H9 (cell line): ENCODE measurements at regions not wholly inside any gene's neighbourhood (a gene's known extent, or its start where the extent isn't known, plus 50 kb on each side); places are given as distances from the start of the nearest gene placed in this dataset.

Source experiments
- DNase-seq: peaks from one replicate; pipeline ENCODE4 v3.0.0-alpha.2; 2017
- H2AFZ ChIP-seq: one replicate; pipeline ENCODE4 v1.6.1; 2013; ENCODE audit warnings: mild to moderate bottlenecking, low read length, control low read depth, moderate library complexity
- H2AK5ac ChIP-seq: 2 replicates; pipeline ENCODE4 v1.6.1; 2013; ENCODE audit warnings: low read length, control low read depth, mixed read lengths; ENCODE audit not compliant: insufficient read length
- H2BK120ac ChIP-seq: one replicate; pipeline ENCODE4 v1.6.1; 2013; ENCODE audit warnings: low read depth, mild to moderate bottlenecking, low read length, control low read depth, inconsistent platforms; ENCODE audit not compliant: poor library complexity, severe bottlenecking
- H2BK12ac ChIP-seq: 2 replicates; pipeline ENCODE4 v1.6.1; 2013; ENCODE audit warnings: low read length, control low read depth, mixed read lengths, low read depth; ENCODE audit not compliant: insufficient read length
- H2BK15ac ChIP-seq: 2 replicates; pipeline ENCODE4 v1.6.1; 2013; ENCODE audit warnings: low read depth, low read length, control low read depth
- H2BK20ac ChIP-seq: one replicate; pipeline ENCODE4 v1.6.1; 2013; ENCODE audit warnings: low read depth, mild to moderate bottlenecking, low read length, control low read depth, inconsistent platforms; ENCODE audit not compliant: poor library complexity, severe bottlenecking
- H2BK5ac ChIP-seq: 2 replicates; pipeline ENCODE4 v1.6.1; 2013; ENCODE audit warnings: low read length, control low read depth, mixed read lengths; ENCODE audit not compliant: insufficient read length
- H3K14ac ChIP-seq: 2 replicates; pipeline ENCODE4 v1.6.1; 2013; ENCODE audit warnings: low read length, control low read depth; ENCODE audit not compliant: insufficient read depth
- H3K18ac ChIP-seq: 2 replicates; pipeline ENCODE4 v1.6.1; 2013; ENCODE audit warnings: low read depth, mild to moderate bottlenecking, mixed read lengths, low read length, control low read depth; ENCODE audit not compliant: insufficient read length
- H3K23ac ChIP-seq: 2 replicates; pipeline ENCODE4 v1.6.1; 2013; ENCODE audit warnings: low read length, control low read depth, mixed read lengths, low read depth; ENCODE audit not compliant: insufficient read length
- H3K23me2 ChIP-seq: 2 replicates; pipeline ENCODE4 v1.6.1; 2013; ENCODE audit warnings: low read depth, mild to moderate bottlenecking, mixed read lengths, low read length, control low read depth; ENCODE audit not compliant: insufficient read length, poor library complexity, severe bottlenecking
- H3K27ac ChIP-seq: 2 replicates; pipeline ENCODE4 v1.5.1; 2013; ENCODE audit warnings: low read length, control low read depth, mixed read lengths, low read depth; ENCODE audit not compliant: insufficient read length
- H3K27me3 ChIP-seq: 2 replicates; pipeline ENCODE4 v1.6.1; 2013; ENCODE audit warnings: low read length, control low read depth, inconsistent platforms; ENCODE audit not compliant: insufficient read depth
- H3K4ac ChIP-seq: 2 replicates; pipeline ENCODE4 v1.6.1; 2013; ENCODE audit warnings: low read depth, mild to moderate bottlenecking, control low read depth, inconsistent platforms, low read length, moderate library complexity
- H3K4me1 ChIP-seq: 2 replicates; pipeline ENCODE4 v1.6.1; 2013; ENCODE audit warnings: low read length, control low read depth, inconsistent platforms; ENCODE audit not compliant: insufficient read depth
- H3K4me2 ChIP-seq: 2 replicates; pipeline ENCODE4 v1.6.1; 2013; ENCODE audit warnings: low read length, control low read depth, mixed read lengths; ENCODE audit not compliant: insufficient read length, insufficient read depth
- H3K56ac ChIP-seq: 2 replicates; pipeline ENCODE4 v1.6.1; 2013; ENCODE audit warnings: low read depth, mild to moderate bottlenecking, mixed read lengths, low read length, control low read depth; ENCODE audit not compliant: insufficient read length
- H3K79me1 ChIP-seq: 2 replicates; pipeline ENCODE4 v1.6.1; 2013; ENCODE audit warnings: low read depth, mild to moderate bottlenecking, moderate library complexity, low read length, control low read depth, inconsistent platforms; ENCODE audit not compliant: insufficient read depth, poor library complexity, severe bottlenecking
- H3K79me2 ChIP-seq: 2 replicates; pipeline ENCODE4 v1.6.1; 2013; ENCODE audit warnings: low read length, control low read depth, inconsistent platforms; ENCODE audit not compliant: insufficient read depth
- H3K9ac ChIP-seq: 2 replicates; pipeline ENCODE4 v1.6.1; 2013; ENCODE audit warnings: low read length, control low read depth, mixed read lengths; ENCODE audit not compliant: insufficient read length; ENCODE audit errors: extremely low read depth
- H3K9me3 ChIP-seq: one replicate; pipeline ENCODE4 v1.6.1; 2013; ENCODE audit warnings: low read depth, low read length, inconsistent platforms; ENCODE audit not compliant: control insufficient read depth
- H3T11ph ChIP-seq: one replicate; pipeline ENCODE4 v1.6.1; 2013; ENCODE audit warnings: mild to moderate bottlenecking, low read length, control low read depth, inconsistent platforms
- H4K20me1 ChIP-seq: one replicate; pipeline ENCODE4 v1.6.1; 2013; ENCODE audit not compliant: control insufficient read depth, insufficient read length, insufficient read depth
- H4K5ac ChIP-seq: 2 replicates; pipeline ENCODE4 v1.6.1; 2013; ENCODE audit warnings: low read depth, mild to moderate bottlenecking, mixed read lengths, low read length, control low read depth; ENCODE audit not compliant: insufficient read length
- H4K8ac ChIP-seq: replicated peaks from 2 replicates; pipeline ENCODE4 v1.6.1; 2013; ENCODE audit warnings: low read length, control low read depth, mixed read lengths, low read depth; ENCODE audit not compliant: insufficient read length
- H4K91ac ChIP-seq: 2 replicates; pipeline ENCODE4 v1.6.1; 2013; ENCODE audit warnings: low read depth, mild to moderate bottlenecking, moderate library complexity, mixed read lengths, low read length, control low read depth; ENCODE audit not compliant: insufficient read length
- H3K27ac Mint-ChIP-seq, 3 experiments: 2 replicates in 2 of 3; 3 replicates in 1 of 3; pipeline ENCODE4 v1.8.0; 2020 to 2021; ENCODE audit warnings: mixed read lengths in 3 of 3, mild to moderate bottlenecking in 1 of 3, moderate library complexity in 1 of 3
- H3K27me3 Mint-ChIP-seq: 2 replicates; pipeline ENCODE4 v1.8.0; 2021; ENCODE audit warnings: low read depth, mild to moderate bottlenecking, moderate library complexity, mixed read lengths
- H3K36me3 Mint-ChIP-seq, 3 experiments: 2 replicates in 2 of 3; 3 replicates in 1 of 3; pipeline ENCODE4 v1.8.0; 2020 to 2021; ENCODE audit warnings: low read depth in 3 of 3, mixed read lengths in 3 of 3; ENCODE audit not compliant: insufficient read depth in 1 of 3
- H3K4me1 Mint-ChIP-seq, 2 experiments: 2 replicates each; pipeline ENCODE4 v1.8.0; 2020; ENCODE audit warnings: mixed read lengths in 2 of 2
- H3K4me3 Mint-ChIP-seq, 2 experiments: 2 replicates in 1 of 2; 3 replicates in 1 of 2; pipeline ENCODE4 v1.8.0; 2020 to 2021; ENCODE audit warnings: mild to moderate bottlenecking in 2 of 2, mixed read lengths in 2 of 2, moderate library complexity in 1 of 2
- H3K9me3 Mint-ChIP-seq, 2 experiments: 2 replicates in 1 of 2; 3 replicates in 1 of 2; pipeline ENCODE4 v1.8.0; 2020; ENCODE audit warnings: mild to moderate bottlenecking in 2 of 2, mixed read lengths in 2 of 2, moderate library complexity in 1 of 2
- WGBS: extraction: QIAGEN DNeasy Blood & Tissue Kit; methylation state at CpG from one replicate; pipeline ENCODE4 v1.1.7; 2013; ENCODE audit warnings: missing lambda C conversion rate, low lambda C conversion rate, mixed read lengths; ENCODE audit not compliant: insufficient read length; ENCODE audit errors: extremely low coverage; 5-methylcytosine and 5-hydroxymethylcytosine counted together
- TF ChIP-seq, protein P1 (sequence below): fragments of 200-600 bp; sonication (generic); conservative IDR thresholded peaks from 3 replicates; pipeline ENCODE4 v1.8.0; 2021; ENCODE audit warnings: antibody characterized with exemption, mild to moderate bottlenecking

GRCh38 chr14:38704220-38704619, 398.8 kb downstream of the SEC23A start:
- no CpG with 5 or more reads among the region's 1 CpG for WGBS

More at GRCh38 chr14:38704220-38704619, 398.8 kb downstream of the SEC23A start:
- no peak overlapping the region for H3K14ac ChIP-seq
- H2BK20ac ChIP-seq = no peak overlapping the region
- no peak overlapping the region for H3K4me2 ChIP-seq
- H3K79me1 ChIP-seq = no peaks in the 10 kb centered on the region
- H3K4ac ChIP-seq = no peak overlapping the region
- H3K79me2 ChIP-seq = no peaks in the 10 kb centered on the region
- no peaks in the 10 kb centered on the region for H3K36me3 Mint-ChIP-seq
- H4K8ac ChIP-seq = no peak overlapping the region
- H2BK120ac ChIP-seq = no peak overlapping the region
- no peak overlapping the region for H3K18ac ChIP-seq
- H4K20me1 ChIP-seq = no peaks in the 10 kb centered on the region
- H3K4me1 Mint-ChIP-seq = no peaks in the 10 kb centered on the region
- H4K91ac ChIP-seq = no peak overlapping the region
- no peak overlapping the region for H3T11ph ChIP-seq
- H3K23me2 ChIP-seq = no peaks in the 10 kb centered on the region
- TF ChIP-seq, protein P1, sequence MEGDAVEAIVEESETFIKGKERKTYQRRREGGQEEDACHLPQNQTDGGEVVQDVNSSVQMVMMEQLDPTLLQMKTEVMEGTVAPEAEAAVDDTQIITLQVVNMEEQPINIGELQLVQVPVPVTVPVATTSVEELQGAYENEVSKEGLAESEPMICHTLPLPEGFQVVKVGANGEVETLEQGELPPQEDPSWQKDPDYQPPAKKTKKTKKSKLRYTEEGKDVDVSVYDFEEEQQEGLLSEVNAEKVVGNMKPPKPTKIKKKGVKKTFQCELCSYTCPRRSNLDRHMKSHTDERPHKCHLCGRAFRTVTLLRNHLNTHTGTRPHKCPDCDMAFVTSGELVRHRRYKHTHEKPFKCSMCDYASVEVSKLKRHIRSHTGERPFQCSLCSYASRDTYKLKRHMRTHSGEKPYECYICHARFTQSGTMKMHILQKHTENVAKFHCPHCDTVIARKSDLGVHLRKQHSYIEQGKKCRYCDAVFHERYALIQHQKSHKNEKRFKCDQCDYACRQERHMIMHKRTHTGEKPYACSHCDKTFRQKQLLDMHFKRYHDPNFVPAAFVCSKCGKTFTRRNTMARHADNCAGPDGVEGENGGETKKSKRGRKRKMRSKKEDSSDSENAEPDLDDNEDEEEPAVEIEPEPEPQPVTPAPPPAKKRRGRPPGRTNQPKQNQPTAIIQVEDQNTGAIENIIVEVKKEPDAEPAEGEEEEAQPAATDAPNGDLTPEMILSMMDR = no peak
- H3K9me3 Mint-ChIP-seq = no peaks in the 10 kb centered on the region
- no peak overlapping the region for H2AK5ac ChIP-seq
- H3K23ac ChIP-seq = no peak overlapping the region
- no peak overlapping the region for H2BK15ac ChIP-seq
- H3K27ac ChIP-seq = no peak overlapping the region
- no peaks in the 10 kb centered on the region for H3K9me3 ChIP-seq
- H3K27me3 ChIP-seq = no peaks in the 10 kb centered on the region
- H3K9ac ChIP-seq = no peak overlapping the region
- H4K5ac ChIP-seq = no peak overlapping the region
- H2BK12ac ChIP-seq = no peak overlapping the region
- H3K4me1 ChIP-seq = no peaks in the 10 kb centered on the region
- no peak for DNase-seq
- no peak overlapping the region for H2AFZ ChIP-seq
- no peak overlapping the region for H3K4me3 Mint-ChIP-seq
- no peak overlapping the region for H3K56ac ChIP-seq
- no peak overlapping the region for H3K27ac Mint-ChIP-seq
- no peak overlapping the region for H2BK5ac ChIP-seq
- no peaks in the 10 kb centered on the region for H3K27me3 Mint-ChIP-seq
